NCI-H2029 (cell line): ENCODE measurements at regions not wholly inside any gene's neighbourhood (a gene's known extent, or its start where the extent isn't known, plus 50 kb on each side); places are given as distances from the start of the nearest gene placed in this dataset.
"Not testable (repeated sequence)": the region's sequence is repeated elsewhere in the genome, so short reads cannot be mapped to it uniquely, and the experiment has no call there.

ENCODE experiments used
- DNase-seq: peaks from one replicate; lab custom pipeline; 2025; lab: John Stamatoyannopoulos, UW

- no peak for DNase-seq
These were observed 814.0 kb downstream of the BRD1 start for GRCh38 chr22:49013707-49014106.

GRCh38 chr22:49012712-49013395, 814.8 kb downstream of the BRD1 start:
- no peak for DNase-seq

GRCh38 chr22:49011769-49012648, 815.7 kb downstream of the BRD1 start:
- DNase-seq = no peak

- no peak for DNase-seq
These were observed 816.3 kb downstream of the BRD1 start for GRCh38 chr22:49011379-49011768.

DNA sequence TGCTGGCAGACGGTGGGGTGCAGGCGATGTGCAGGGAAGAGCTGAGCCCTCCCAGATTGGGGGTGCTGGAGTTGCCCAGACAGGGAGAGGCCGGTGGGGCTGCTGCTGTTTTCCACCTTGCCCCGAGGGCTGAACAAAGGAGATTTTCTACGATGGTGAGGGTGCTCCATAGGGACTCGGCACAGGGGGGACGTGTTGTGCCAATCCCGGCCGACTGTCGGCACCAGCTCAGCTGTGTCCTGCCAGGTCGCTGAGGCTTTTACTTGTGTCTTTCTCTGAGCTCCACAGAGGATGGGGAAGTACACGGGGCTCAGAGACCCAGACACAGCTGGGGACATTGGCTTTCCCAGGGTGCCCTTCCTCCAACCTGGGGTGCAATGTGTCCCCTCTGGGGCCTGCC, 816.8 kb downstream of the BRD1 start:
- DNase-seq = no peak

DNA sequence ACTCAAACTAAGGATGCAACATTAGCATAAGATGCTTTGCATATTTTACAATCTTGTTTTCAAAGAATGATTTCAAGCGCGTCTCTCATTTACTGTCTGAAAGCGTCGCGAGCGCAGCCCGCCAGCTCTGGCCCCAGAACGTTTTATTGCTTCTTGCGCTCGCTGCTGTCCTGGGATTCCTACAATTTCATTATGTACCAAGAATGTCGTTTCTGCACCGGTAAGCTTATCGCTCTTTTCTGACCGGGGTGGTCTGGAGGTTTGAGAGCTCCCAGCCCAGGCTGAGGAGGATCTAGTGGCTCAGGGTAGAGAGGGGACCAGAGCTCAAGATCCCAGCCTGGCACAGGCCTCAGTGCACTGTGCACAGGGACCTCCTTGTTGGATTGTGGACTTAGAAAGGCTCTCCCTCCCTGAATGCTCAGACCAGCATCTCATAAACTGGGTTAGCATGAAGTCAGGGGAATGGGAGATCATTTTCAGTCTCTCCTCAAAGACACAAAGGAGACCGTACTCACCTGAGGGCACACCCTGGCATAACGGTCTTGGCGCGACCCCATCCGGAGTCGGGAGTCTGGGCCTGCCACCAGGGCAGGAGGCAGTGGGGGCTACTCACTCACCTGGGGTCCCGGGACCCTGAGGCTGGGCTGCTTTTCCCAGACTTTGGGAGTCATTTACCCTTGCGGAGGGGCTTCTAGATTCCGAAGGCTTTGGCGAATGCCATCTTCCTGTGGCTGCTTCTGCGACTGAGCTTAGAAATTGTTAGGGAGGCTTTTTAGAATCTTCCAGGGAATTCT, 817.4 kb downstream of the BRD1 start:
- no peak for DNase-seq

DNA sequence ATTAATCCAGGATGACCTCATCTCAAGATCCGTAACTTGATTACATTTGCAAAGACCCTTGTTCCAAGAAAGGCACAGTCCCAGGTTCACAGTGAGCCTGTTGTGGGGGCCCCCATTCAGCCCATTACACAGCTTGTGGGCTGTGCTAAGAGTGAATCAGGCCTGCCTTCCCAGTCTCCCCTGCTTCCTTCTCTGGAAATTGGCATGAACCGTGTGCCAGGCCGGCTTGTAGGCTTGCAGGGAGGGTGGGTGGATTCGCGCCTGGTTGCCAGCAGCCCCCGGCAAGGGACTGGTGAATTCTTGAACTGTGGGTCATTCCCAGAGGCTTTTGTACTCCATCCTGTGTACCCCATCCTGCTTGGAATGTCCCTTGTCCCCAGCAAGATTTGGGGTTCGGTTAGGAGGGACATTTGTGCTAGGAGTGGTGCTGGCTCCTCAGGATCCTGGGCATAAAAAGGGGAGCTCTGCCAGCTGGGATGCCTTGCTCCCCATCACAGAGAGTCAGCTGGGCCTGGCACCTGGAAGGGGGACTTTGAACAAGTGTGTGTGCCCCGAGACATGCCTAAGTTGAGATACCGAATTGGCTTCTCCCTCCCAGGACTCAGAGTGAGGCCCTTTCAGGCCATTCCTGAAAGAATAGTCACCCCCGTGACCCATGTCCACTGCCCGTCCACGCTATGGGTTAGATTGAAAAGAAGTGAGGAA, 818.2 kb downstream of the BRD1 start:
- DNase-seq = no peak

- DNase-seq = no peak
These were observed 818.9 kb downstream of the BRD1 start for GRCh38 chr22:49008682-49009235.

- no peak for DNase-seq
These were observed 820.5 kb downstream of the BRD1 start for GRCh38 chr22:49007013-49007653.

- no peak for DNase-seq
These were observed 821.3 kb downstream of the BRD1 start for GRCh38 chr22:49006207-49007012.

DNA sequence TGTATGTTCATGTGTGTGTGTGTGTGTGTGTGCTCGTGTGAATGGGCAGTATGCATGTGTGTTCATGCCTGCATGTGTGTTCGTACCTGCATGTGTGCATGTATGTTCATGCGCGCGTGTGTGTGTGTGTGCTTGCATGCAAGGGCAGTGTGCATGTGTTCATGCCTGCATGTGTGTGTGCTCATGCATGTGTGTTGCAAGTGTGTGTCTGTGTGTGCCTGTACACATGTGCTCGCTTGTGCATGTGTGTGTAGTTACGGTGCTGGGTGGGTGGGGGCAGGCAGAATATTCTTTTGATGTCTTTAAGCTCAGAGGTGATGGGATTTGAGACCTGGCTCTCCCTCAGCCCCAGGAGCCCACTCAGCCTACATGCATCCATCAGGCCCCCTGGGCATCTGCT, 822.1 kb downstream of the BRD1 start:
- DNase-seq = no peak

DNA sequence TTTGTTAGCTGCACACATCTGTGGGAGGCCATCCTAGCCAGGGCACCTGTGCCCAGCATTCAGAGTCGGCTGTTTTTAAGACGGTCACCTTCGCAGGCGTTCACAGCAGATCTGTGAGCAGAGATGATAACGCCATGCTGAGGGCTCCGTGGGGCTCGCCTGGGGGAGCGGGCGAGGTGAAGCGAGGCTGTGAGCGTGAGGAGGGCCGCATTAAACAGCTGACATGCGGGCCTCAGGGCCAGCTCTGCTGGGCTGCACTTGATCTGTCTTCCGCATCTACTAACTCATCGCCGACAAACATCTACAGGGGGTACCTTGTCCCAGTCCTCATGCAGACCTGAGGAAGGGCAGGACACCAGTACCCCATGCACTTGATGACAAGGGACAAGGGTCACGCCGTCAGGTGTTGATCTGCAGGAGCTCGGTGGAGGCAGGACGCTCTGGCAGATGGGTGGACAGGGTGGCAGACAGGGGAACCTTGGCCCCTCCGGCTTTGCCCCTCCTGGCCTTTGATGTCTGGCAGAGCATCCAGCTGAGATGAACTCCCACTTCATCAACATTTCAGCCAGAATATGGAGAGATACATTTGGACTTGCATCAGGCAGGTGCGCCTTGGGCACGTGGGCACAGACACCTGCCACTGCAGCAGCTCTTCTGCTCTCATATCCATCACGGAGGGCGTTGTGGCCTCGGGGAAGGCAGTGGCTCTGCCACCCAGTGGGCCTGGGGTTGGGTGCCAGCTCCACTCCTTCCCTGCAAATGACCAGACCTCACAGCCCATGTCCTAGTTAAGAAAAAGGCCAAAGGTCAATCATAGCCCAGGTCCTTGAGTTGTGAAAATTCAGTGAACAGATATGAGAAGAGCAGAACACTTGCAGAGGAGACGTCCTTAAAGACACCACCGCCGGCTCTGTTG, 822.9 kb downstream of the BRD1 start:
- DNase-seq = no peak

- not testable (repeated sequence) for DNase-seq
These were observed 830.1 kb downstream of the BRD1 start for GRCh38 chr22:48997605-48998004.

DNA sequence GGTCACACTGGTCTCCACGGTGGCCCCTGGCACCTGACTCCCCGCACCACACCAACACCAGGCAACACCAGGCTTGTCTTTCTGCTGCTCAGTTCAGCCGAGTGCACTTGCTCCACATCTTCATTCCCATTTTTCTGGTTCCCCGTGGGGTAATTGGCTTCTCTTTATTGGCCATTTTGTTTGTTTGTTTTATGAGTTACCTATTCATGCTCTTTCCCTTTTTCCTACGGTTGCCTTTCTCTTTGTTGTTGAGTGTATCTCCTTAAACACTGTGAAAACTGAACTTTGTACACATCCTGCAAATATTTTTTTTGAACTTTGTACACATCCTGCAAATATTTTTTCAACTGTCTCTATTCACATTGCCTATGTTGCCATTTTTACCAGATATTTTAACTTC, 834.0 kb downstream of the BRD1 start:
- no peak for DNase-seq

- DNase-seq = no peak
These were observed 843.0 kb downstream of the BRD1 start for GRCh38 chr22:48984639-48985038.

DNA sequence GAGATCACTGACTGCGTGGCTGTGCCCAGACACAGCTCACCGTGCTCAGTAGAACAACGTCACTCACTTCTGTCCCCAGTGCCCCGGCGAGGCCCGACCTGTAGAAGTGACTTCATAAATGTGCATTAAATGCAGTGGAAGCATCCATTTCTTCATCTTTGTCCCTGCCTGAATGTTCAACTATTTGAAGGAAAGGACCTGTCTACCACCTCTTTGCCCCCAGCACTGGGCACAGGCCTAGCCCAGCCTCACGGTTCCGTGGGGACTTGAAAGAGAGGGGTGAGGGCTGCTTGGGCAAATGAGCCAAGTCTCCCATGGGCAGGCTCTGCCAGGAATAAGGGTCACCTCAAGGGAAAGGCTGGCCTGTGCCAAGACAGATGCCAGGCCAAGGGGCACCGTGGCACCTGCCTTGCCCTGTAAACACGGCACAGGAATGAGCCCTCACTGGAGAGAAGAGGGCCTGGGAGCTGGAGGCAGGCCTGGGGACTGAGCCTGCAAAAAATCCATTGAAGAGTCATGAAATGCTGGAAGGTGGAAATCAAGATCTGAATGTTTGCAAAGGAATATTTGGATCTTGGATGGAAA, 845.3 kb downstream of the BRD1 start:
- DNase-seq = no peak

- DNase-seq = no peak
These were observed 846.2 kb downstream of the BRD1 start for GRCh38 chr22:48981371-48982061.

- no peak for DNase-seq
These were observed 846.8 kb downstream of the BRD1 start for GRCh38 chr22:48980918-48981317.
